GM18508 (cell line): ENCODE measurements at regions not wholly inside any gene's neighbourhood (a gene's known extent, or its start where the extent isn't known, plus 50 kb on each side); places are given as distances from the start of the nearest gene placed in this dataset.

Experiments used
- ATAC-seq: cut with Tn5 transposase; IDR thresholded peaks from one replicate; pipeline ENCODE4 v1.9.1; 2021; ENCODE audit warnings: moderate number of reproducible peaks; ENCODE audit not compliant: insufficient read depth, unreplicated experiment

DNA sequence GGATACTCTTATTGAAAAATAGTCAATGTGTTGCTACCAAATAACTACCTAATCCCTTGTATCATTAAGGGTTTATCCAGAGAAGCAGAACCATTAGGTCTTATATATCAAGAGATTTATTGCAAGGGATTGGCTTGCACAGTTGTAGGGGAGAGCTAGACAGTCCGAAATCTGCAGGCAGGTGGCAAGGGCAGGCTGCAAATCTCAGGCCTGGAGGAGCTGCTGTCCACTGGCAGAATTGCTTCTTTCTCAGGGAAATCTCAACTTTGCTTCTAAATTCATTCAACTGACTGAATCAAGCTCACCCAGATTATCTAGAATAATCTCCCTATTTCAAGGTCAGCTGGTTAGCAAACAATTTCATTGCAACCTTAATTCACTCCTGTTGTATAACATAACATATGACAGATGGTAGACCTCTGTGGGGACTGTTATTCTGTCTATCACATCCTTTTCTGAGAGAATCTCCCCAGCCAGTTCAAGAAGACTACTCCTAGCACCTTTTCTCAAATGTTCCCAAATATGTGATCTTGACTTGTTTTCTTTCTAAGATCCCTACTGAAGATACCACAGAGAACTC, 194.2 kb downstream of the NHLRC3 start:
- no peak for ATAC-seq

DNA sequence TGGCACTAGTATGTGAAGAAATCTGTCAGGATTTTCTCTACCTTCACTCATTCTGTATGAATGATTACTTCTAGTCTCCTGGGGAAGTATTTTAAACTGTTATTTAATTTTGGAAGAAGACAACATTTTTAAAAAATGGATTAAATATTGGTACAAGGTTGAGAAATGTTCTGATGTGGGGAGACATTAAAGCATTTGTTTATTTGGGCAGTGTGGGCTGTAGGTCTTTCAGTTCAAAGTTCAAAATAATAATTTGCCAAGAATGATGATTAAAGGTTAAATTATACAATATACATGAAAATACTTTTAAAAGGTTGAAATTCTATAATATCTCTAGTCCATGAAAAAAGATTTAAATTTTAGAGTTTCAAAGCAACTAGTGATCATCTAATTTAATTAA, 194.7 kb downstream of the NHLRC3 start:
- ATAC-seq, result no peak

GRCh38 chr13:39233519-39233918, 195.3 kb downstream of the NHLRC3 start:
- no peak for ATAC-seq

DNA sequence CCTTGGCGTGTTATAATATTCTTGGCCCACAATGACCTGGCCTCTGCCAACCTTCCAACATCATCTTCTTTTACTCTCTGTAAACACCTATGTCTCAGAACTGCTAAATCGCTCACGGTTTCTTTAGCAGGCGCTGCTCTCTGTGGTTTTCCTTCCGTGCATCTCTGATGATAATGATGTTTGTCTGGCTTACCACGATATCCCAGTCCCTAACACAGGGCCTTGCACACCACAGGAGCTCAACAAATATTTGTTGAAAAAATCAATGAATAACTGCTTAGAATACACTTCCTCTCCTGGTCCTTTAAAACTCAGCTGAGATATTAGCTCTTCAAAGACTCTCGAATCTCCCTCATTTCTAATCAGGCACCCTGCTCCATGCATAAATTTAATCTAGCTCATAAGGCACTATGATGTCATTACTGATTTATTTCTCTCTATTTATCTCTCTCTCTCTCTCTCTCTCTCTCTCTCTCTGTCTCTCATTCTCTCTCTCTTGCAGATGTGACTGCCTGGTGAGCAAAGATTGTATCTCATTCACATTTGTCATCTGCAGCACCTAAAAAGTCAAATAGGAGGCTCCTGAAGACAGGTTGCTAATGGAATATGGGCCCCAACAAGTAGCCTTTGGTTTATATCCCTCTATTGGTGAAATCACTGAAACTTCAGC, 206.4 kb downstream of the NHLRC3 start:
- no peak for ATAC-seq

DNA sequence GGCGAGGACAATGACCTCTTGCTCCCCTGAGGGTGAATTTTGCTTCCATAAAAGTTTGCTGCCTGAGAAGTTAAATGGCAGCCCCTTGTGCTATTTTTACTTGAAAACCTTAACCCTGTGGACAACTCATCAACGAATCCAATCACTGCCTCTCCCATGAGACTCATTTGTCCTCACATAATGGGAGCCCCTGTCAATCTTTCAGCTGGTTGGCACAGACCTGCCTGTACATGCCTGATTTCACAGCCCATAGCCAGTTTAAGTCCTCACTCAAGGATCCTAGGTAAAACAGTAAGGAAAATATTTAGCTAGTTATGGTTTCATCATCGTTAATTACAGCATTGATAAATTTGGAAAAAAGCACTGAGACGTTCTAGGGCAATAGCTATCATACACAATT, 207.4 kb downstream of the NHLRC3 start:
- ATAC-seq, result no peak

DNA sequence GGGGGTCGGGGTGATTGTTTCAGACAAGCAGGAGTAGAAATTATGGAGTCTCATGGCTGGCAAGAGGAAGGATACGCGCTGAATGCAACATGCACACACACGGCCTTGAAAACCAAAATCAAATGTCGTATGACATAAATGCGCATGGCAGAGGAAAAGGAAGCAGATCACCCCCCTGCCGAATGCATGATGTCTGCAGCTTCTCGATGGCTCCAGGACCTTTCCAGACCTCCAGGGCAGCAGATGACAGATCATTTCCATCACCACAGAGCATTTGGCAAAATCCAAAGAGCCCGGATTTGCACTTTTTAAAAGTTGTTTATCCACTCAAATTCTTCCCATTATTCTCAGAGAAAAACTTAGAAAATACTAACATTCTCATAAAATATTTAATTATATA, 211.7 kb downstream of the NHLRC3 start:
- ATAC-seq, result no peak

GRCh38 chr13:39250440-39250839, 212.2 kb downstream of the NHLRC3 start:
- ATAC-seq, result no peak

DNA sequence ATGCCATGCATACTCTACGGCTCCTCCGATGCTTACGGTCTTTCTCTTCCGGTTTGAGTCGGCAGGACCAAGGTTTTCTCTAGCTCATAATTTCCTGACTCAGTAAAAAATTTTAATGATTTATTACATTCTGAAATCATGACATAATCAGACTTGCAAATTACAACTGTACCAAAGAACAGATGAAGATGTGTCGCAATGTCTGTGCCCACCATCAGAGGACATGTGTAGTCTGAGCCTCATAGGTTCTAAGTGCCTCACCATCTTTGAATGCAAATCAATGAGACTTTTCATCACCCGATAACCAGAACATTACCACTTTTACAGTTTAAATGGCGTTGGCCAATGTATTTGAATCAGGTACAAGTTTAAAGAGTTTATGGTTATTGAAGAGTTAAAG, 213.1 kb downstream of the NHLRC3 start:
- no peak for ATAC-seq

DNA sequence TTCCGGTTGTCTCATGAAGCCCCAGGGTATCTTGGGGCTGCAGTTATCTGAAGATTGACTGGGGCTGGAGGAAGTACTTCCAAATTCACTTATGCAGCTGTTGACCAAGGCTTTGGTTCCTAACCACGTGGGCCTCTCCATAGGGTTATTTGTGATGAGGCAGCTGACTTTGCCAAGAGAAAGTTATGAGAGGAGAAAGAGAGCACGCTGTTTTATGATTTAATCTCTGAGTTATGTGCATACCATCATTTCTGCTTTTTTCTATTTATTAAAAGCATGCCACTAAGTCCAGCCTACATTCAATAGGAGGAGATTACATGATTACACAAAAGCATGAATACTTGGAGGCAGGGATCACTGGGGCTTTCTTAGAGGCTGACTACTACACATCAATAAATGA, 215.5 kb downstream of the NHLRC3 start:
- no peak for ATAC-seq

GRCh38 chr13:39254601-39255000, 216.3 kb downstream of the NHLRC3 start:
- no peak for ATAC-seq

DNA sequence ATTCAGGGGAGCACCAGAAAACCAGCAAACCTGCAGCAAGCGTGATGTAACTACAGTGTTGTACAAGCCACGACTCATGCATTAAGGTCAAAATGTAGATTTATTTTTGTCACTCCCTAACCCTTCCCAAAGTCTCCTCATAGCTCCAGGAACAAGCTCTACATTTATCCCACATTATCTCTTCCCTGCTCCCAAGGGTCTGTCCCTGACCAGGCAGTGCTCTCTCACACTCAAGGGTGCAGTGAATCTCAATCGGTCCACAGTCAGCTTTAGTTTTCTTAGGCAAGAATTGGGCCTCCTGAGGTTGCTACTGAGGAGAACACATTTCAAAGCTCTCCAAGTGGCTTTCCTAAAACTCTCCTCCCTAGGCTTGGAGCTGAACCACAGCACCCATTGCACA, 219.4 kb downstream of the NHLRC3 start:
- ATAC-seq, result no peak

DNA sequence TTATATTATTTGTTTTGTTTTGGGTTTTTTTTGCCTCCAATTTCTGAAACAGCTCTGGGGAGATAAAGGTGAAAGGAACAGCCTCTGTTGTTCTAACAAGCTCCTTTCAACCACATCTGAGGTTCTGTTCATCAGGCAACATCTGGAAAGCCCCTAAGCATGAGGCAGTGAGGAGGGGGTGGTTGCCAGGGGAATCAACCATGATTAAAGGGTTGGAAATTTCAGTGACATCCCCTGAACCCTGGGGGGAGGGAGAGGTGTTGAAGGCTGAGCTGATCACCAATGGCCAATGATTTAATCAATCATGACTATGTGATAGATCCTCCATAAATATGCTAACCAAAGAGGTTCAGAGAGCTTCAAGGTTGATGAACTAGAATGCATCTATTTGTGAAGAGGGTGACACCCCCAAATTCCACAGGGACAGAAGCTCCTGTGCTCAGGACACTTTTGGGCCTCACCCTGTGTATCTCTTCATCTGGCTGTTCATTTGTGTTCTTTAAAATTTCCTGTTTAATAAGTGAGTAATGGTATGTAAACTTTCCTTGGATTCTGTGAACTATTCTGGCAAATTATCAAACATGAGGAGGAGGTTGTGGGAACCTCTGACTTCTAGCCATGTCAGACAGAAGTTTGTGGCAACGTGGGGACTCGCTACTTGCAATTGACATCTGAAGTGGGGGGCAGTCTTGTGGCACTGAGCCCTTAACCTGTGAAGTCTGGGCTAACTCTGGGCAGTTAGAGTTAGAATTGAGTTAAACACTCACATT, 221.3 kb downstream of the NHLRC3 start:
- ATAC-seq, result peak; percentile 46

DNA sequence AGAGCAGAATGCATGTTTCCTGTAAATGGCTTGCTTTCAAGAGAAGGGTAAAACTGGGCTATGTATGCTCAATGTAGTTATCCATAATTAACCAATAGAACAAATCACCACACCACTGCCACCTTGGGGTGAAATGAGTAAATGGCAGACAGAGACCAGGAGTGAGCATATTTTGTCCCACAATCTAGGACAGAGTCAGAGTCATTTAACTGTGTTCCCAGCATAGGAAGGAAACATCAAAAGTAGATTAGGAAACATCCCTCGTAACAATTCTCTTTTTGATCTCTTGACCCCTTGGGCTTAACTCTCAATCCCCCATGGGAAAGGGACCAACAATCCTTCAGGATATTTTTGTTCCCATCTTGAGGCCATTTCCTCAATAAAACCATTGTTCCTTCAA, 224.8 kb downstream of the NHLRC3 start:
- ATAC-seq, result peak; percentile 72

- ATAC-seq, result no peak
Observed at GRCh38 chr13:39263531-39263930, 225.3 kb downstream of the NHLRC3 start.

DNA sequence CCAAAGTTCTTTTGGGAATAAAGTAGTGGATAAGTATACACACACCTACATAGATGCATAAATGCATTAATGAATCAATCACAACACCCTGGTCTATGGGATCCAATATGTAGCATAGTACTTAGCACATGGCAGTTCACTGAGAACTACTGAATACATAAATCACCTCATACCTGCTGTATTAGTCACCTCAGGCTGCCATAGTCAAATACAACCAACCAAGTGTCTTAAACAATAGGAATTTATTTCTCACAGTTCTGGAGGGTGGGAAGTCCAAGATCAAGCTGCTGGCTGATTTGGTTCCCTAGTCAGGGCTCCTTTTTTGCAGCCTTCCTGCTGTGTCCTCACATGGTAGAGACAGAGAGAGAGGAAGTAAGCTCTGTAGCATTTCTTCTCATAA, 228.2 kb downstream of the NHLRC3 start:
- no peak for ATAC-seq

DNA sequence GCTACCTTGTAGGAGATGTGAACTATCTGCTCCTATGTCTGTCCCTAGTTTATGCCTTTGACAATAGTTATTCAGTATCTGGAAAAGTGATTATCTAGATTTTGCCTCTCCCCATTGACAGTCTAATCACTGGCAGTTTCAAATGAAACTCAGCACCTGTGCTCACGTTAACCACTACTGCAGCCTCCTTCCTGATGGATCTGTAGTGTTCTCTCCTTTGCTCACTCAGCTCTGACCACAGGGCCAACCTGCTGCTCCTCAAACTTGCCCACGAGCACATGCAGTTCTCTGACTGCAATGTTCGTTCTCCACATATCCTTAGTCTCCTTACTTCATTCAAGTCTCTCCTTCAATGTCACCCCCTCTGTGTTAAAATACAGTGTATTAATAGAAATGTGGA, 230.1 kb downstream of the NHLRC3 start:
- no peak for ATAC-seq

DNA sequence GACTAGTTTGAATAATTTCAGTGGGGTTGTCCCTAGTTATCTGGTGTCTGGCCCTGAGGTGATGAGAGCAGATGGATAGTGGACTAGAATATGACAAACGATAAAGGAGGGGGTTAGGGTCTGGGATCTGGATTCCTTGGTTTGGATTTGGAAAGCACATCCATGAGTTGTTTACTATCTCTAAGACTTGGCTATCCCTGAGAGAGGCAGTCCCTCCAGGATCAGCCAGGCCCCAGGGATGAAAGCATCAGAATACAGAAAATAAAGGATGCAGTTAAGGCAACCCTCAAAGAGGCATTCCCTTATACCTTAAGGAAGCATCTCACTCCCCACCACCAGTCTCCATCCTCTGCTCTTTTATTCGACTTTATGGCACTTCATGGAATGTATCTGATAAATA, 230.7 kb downstream of the NHLRC3 start:
- ATAC-seq, result no peak

DNA sequence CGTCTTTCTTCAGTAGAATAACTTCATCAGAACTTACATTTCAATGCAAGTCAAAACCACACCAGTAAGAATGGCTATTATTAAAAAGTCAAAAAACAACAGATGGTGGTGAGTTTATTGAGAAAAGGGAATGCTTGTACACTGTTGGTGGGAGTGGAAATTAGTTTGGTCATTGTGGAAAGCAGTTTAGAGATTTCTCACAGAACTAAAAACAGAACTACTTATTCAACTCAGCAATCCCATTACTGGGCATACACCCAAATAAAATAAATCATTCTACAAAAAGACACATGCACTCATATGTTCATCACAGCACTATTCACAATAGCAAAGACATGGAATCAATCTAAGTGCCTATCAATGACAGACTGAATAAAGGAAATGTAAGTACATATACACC, 231.2 kb downstream of the NHLRC3 start:
- ATAC-seq, result no peak

DNA sequence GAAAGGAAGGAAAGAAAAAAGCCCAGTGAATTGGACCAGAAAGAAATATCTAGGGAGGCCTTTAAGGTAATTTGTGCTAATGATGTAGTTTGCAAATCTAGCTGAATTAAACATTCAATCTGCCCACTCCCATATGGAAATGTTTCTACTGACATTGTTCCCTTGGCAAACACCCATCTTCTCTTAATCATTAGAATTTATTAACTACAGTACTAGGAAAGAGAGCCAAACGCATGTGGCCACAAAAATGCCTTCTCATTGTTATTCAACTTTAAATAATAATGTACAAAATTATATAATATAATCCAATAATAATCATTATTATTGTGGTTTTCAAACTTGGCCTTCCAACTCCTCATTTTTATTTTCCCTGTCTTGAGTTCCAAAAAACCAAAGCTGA, 234.7 kb downstream of the NHLRC3 start:
- no peak for ATAC-seq

- ATAC-seq, result no peak
Observed at GRCh38 chr13:39273953-39274738, 235.9 kb downstream of the NHLRC3 start.

- no peak for ATAC-seq
Observed at GRCh38 chr13:39274739-39275325, 236.6 kb downstream of the NHLRC3 start.
